ENCODE measurements at regions not wholly inside any gene's neighbourhood (a gene's known extent, or its start where the extent isn't known, plus 50 kb on each side); places are given as distances from the start of the nearest gene placed in this dataset.

- POLR2A ChIA-PET = no interaction called here
- ATAC-seq (no peak), DNase-seq (no peak)
- H3K27me3 Mint-ChIP-seq = no peaks in the 10 kb centered on the region
- H3K36me3 Mint-ChIP-seq (ENCODE audit: low read depth) = no peaks in the 10 kb centered on the region
- CTCF ChIA-PET = no interaction called here
- H3K4me1 Mint-ChIP-seq (ENCODE audit: low read depth) = no peaks in the 10 kb centered on the region
- TF ChIP-seq, protein P1, sequence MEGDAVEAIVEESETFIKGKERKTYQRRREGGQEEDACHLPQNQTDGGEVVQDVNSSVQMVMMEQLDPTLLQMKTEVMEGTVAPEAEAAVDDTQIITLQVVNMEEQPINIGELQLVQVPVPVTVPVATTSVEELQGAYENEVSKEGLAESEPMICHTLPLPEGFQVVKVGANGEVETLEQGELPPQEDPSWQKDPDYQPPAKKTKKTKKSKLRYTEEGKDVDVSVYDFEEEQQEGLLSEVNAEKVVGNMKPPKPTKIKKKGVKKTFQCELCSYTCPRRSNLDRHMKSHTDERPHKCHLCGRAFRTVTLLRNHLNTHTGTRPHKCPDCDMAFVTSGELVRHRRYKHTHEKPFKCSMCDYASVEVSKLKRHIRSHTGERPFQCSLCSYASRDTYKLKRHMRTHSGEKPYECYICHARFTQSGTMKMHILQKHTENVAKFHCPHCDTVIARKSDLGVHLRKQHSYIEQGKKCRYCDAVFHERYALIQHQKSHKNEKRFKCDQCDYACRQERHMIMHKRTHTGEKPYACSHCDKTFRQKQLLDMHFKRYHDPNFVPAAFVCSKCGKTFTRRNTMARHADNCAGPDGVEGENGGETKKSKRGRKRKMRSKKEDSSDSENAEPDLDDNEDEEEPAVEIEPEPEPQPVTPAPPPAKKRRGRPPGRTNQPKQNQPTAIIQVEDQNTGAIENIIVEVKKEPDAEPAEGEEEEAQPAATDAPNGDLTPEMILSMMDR (IDR thresholded peaks at IDR 0.05) = no peak
- intact Hi-C loops (cut with micrococcal nuclease) = no loop called here
- H3K27ac Mint-ChIP-seq = no peak overlapping the region
- no peak overlapping the region for H3K4me3 Mint-ChIP-seq
- no peaks in the 10 kb centered on the region for H3K9me3 Mint-ChIP-seq
Observed at GRCh38 chr6:104050455-104050854, 809.3 kb downstream of the HACE1 start.

DNA sequence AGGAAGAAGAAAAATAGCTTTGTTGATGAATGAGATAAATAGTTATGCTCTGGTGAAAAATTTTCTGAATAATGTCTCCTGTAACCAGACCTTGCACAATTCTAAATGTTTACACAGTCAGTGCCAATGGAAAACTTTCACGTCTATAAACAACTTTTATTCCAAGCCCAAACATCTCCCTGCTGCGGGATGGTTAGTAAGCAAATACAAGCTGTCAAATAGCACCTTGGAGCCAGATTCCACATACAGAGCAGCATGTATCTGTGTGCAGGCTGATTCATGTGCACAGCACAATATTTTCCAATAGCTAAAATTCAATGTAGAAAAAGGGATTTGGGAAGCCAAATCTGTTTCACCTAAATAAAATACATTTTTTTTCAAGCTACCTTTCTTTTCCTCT is 813.3 kb downstream of the HACE1 start:
- no peaks in the 10 kb centered on the region for H3K36me3 Mint-ChIP-seq (ENCODE audit: low read depth)
- POLR2A ChIA-PET = no interaction called here
- no peak for ATAC-seq
- CTCF ChIA-PET = no interaction called here
- peaks cover 1% of the 10 kb centered on the region for H3K9me3 Mint-ChIP-seq
- no peaks in the 10 kb centered on the region for H3K27me3 Mint-ChIP-seq
- no peak overlapping the region for H3K4me3 Mint-ChIP-seq
- no peaks in the 10 kb centered on the region for H3K4me1 Mint-ChIP-seq (ENCODE audit: low read depth)
- DNase-seq = no peak
- no peak overlapping the region for H3K27ac Mint-ChIP-seq
- TF ChIP-seq, protein P1 (IDR thresholded peaks at IDR 0.05) = no peak
- intact Hi-C loops (cut with micrococcal nuclease) = no loop called here

DNA sequence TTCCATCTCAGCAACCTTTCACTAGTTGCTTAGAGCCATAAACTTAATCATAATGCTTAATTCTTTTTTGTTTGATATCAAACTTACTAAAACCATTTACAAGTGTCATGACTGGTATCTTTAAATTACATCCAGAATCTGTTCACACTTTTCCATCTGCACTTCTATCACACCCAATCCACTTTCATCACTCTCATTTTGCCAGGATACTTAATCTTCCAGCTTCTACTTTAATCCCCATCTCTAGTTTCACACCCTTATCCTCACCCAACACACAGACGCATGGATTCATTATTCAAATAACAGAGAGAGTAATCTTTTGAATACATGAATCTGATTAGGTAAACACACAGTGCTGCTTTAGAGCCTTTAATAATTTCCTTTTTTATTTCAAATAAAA is 828.4 kb downstream of the HACE1 start:
- no peaks in the 10 kb centered on the region for H3K27me3 Mint-ChIP-seq
- ChIA-PET CTCF (no interaction called here), POLR2A (no interaction called here)
- no peak overlapping the region for H3K27ac Mint-ChIP-seq
- H3K36me3 Mint-ChIP-seq (ENCODE audit: low read depth) = no peaks in the 10 kb centered on the region
- ATAC-seq (no peak), DNase-seq (no peak)
- H3K4me3 Mint-ChIP-seq = no peak overlapping the region
- TF ChIP-seq, protein P1 (IDR thresholded peaks at IDR 0.05) = no peak
- H3K4me1 Mint-ChIP-seq (ENCODE audit: low read depth) = no peaks in the 10 kb centered on the region
- intact Hi-C loops (cut with micrococcal nuclease) = no loop called here
- no peaks in the 10 kb centered on the region for H3K9me3 Mint-ChIP-seq

DNA sequence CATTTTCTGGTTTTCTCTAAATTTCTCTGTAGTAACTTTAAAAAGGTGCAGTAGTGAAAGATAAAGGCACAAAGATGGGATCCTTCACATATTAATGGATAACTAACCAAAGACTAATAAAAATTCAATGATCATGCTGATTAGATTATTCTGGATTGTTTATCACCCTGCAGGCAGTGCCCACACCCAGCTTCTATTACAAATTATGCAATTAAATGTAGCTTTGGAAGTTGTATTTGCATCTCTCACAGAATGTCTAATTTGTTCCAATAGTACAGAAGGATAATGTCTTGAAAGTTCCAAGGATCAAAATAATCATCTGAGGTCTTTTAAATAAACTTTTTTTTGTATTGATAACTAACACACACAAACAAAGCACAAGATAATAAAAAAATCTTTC is 837.6 kb downstream of the HACE1 start:
- H3K4me1 Mint-ChIP-seq (ENCODE audit: low read depth) = no peaks in the 10 kb centered on the region
- H3K36me3 Mint-ChIP-seq (ENCODE audit: low read depth) = no peaks in the 10 kb centered on the region
- TF ChIP-seq, protein P1 (IDR thresholded peaks at IDR 0.05) = no peak
- no peaks in the 10 kb centered on the region for H3K27me3 Mint-ChIP-seq
- POLR2A ChIA-PET = no interaction called here
- intact Hi-C loops (cut with micrococcal nuclease) = no loop called here
- DNase-seq = no peak
- H3K9me3 Mint-ChIP-seq = no peaks in the 10 kb centered on the region
- no peak overlapping the region for H3K27ac Mint-ChIP-seq
- H3K4me3 Mint-ChIP-seq = no peak overlapping the region
- no peak for ATAC-seq
- CTCF ChIA-PET = no interaction called here

- Mint-ChIP-seq H3K36me3 (ENCODE audit: low read depth) (no peaks in the 10 kb centered on the region), H3K9me3 (no peaks in the 10 kb centered on the region), H3K4me1 (ENCODE audit: low read depth) (no peaks in the 10 kb centered on the region), H3K27ac (no peak overlapping the region), H3K4me3 (no peak overlapping the region), H3K27me3 (no peaks in the 10 kb centered on the region)
- DNase-seq (no peak), ATAC-seq (no peak)
- CTCF ChIA-PET = no interaction called here
- POLR2A ChIA-PET = no interaction called here
- TF ChIP-seq, protein P1 (IDR thresholded peaks at IDR 0.05) = no peak
- intact Hi-C loops (cut with micrococcal nuclease) = no loop called here
Observed at GRCh38 chr6:104019075-104019753, 840.5 kb downstream of the HACE1 start.

Data from activated CD8-positive, alpha-beta T cell treated with anti-CD3 and anti-CD28 coated beads for 36 hours (primary cell).